ENCODE measurements at regions not wholly inside any gene's neighbourhood (a gene's known extent, or its start where the extent isn't known, plus 50 kb on each side); places are given as distances from the start of the nearest gene placed in this dataset.

GRCh38 chr15:69897061-69897460 lies 200.7 kb downstream of the TLE3 start:
- WGBS, 2 experiments (ENCODE audit: insufficient coverage in 2 of 2) = 96 to 100% methylated on average over 4 of the region's 4 CpGs

GRCh38 chr15:69897471-69898237 lies 200.1 kb downstream of the TLE3 start:
- H3K27ac ChIP-seq (ENCODE audit: low read depth, low read length, severe bottlenecking) = no peak overlapping the region
- H3K36me3 ChIP-seq (ENCODE audit: control insufficient read depth, insufficient read depth, low read length) = no peaks in the 10 kb centered on the region
- 97% methylated on average over 5 to 7 of the region's 9 CpGs for WGBS, 2 experiments (ENCODE audit: insufficient coverage in 2 of 2)

More at GRCh38 chr15:69897061-69897460, 200.7 kb downstream of the TLE3 start:
- Histone ChIP-seq H3K27ac (ENCODE audit: low read depth, low read length, severe bottlenecking) (no peak overlapping the region), H3K4me3 (ENCODE audit: extremely low read depth, insufficient read depth, low read length, poor library complexity, severe bottlenecking) (no peak overlapping the region), H3K4me1 (ENCODE audit: control insufficient read depth, insufficient read depth, low read length, poor library complexity, severe bottlenecking) (peaks cover 8% of the 10 kb centered on the region), H3K36me3 (ENCODE audit: control insufficient read depth, insufficient read depth, low read length) (no peaks in the 10 kb centered on the region), H3K9me3 (ENCODE audit: control insufficient read depth, low read length) (no peaks in the 10 kb centered on the region)

GRCh38 chr15:69898243-69898642 lies 199.5 kb downstream of the TLE3 start:
- H3K4me1 ChIP-seq (ENCODE audit: control insufficient read depth, insufficient read depth, low read length, poor library complexity, severe bottlenecking) = peaks cover 8% of the 10 kb centered on the region
- no peak overlapping the region for H3K4me3 ChIP-seq (ENCODE audit: extremely low read depth, insufficient read depth, low read length, poor library complexity, severe bottlenecking)
- no peaks in the 10 kb centered on the region for H3K36me3 ChIP-seq (ENCODE audit: control insufficient read depth, insufficient read depth, low read length)
- no peaks in the 10 kb centered on the region for H3K9me3 ChIP-seq (ENCODE audit: control insufficient read depth, low read length)
- no peak overlapping the region for H3K27ac ChIP-seq (ENCODE audit: low read depth, low read length, severe bottlenecking)
- WGBS, 2 experiments (ENCODE audit: insufficient coverage in 2 of 2) = no CpG with 5 or more reads among the region's 2 CpGs

More at GRCh38 chr15:69897471-69898237, 200.1 kb downstream of the TLE3 start:
- H3K4me1 ChIP-seq (ENCODE audit: control insufficient read depth, insufficient read depth, low read length, poor library complexity, severe bottlenecking) = peaks cover 8% of the 10 kb centered on the region
- H3K4me3 ChIP-seq (ENCODE audit: extremely low read depth, insufficient read depth, low read length, poor library complexity, severe bottlenecking) = no peak overlapping the region
- H3K9me3 ChIP-seq (ENCODE audit: control insufficient read depth, low read length) = no peaks in the 10 kb centered on the region

- Histone ChIP-seq H3K36me3 (ENCODE audit: control insufficient read depth, insufficient read depth, low read length) (no peaks in the 10 kb centered on the region), H3K4me1 (ENCODE audit: control insufficient read depth, insufficient read depth, low read length, poor library complexity, severe bottlenecking) (peaks cover 11% of the 10 kb centered on the region), H3K27ac (ENCODE audit: low read depth, low read length, severe bottlenecking) (no peak overlapping the region), H3K9me3 (ENCODE audit: control insufficient read depth, low read length) (no peaks in the 10 kb centered on the region), H3K4me3 (ENCODE audit: extremely low read depth, insufficient read depth, low read length, poor library complexity, severe bottlenecking) (no peak overlapping the region)
- WGBS, 2 experiments (ENCODE audit: insufficient coverage in 2 of 2) = 88 to 90% methylated on average over 5 to 6 of the region's 7 CpGs
Measured at GRCh38 chr15:69902414-69903062, 195.2 kb downstream of the TLE3 start.

GRCh38 chr15:69903470-69904469 lies 193.9 kb downstream of the TLE3 start:
- H3K36me3 ChIP-seq (ENCODE audit: control insufficient read depth, insufficient read depth, low read length) = no peaks in the 10 kb centered on the region
- H3K9me3 ChIP-seq (ENCODE audit: control insufficient read depth, low read length) = no peaks in the 10 kb centered on the region
- peak overlapping the region; percentile 41 for H3K27ac ChIP-seq (ENCODE audit: low read depth, low read length, severe bottlenecking)
- no peak overlapping the region for H3K4me3 ChIP-seq (ENCODE audit: extremely low read depth, insufficient read depth, low read length, poor library complexity, severe bottlenecking)
- 78 to 89% methylated on average over 9 to 10 of the region's 11 CpGs for WGBS, 2 experiments (ENCODE audit: insufficient coverage in 2 of 2)
- H3K4me1 ChIP-seq (ENCODE audit: control insufficient read depth, insufficient read depth, low read length, poor library complexity, severe bottlenecking) = peaks cover 11% of the 10 kb centered on the region

- no peak overlapping the region for H3K4me3 ChIP-seq (ENCODE audit: extremely low read depth, insufficient read depth, low read length, poor library complexity, severe bottlenecking)
- H3K4me1 ChIP-seq (ENCODE audit: control insufficient read depth, insufficient read depth, low read length, poor library complexity, severe bottlenecking) = peaks cover 11% of the 10 kb centered on the region
- peaks cover 4% of the 10 kb centered on the region for H3K9me3 ChIP-seq (ENCODE audit: control insufficient read depth, low read length)
- H3K36me3 ChIP-seq (ENCODE audit: control insufficient read depth, insufficient read depth, low read length) = no peaks in the 10 kb centered on the region
- H3K27ac ChIP-seq (ENCODE audit: low read depth, low read length, severe bottlenecking) = no peak overlapping the region
- 89 to 97% methylated on average over 5 of the region's 11 CpGs for WGBS, 2 experiments (ENCODE audit: insufficient coverage in 2 of 2)
Measured at GRCh38 chr15:69906256-69907185, 191.2 kb downstream of the TLE3 start.

- 88 to 93% methylated on average over 1 of the region's 1 CpG for WGBS, 2 experiments (ENCODE audit: insufficient coverage in 2 of 2)
Measured at GRCh38 chr15:69908060-69908459, 189.7 kb downstream of the TLE3 start.

GRCh38 chr15:69908590-69909420 lies 188.9 kb downstream of the TLE3 start:
- no peaks in the 10 kb centered on the region for H3K36me3 ChIP-seq (ENCODE audit: control insufficient read depth, insufficient read depth, low read length)
- H3K27ac ChIP-seq (ENCODE audit: low read depth, low read length, severe bottlenecking) = no peak overlapping the region
- H3K9me3 ChIP-seq (ENCODE audit: control insufficient read depth, low read length) = peaks cover 4% of the 10 kb centered on the region
- 92 to 94% methylated on average over 10 to 13 of the region's 15 CpGs for WGBS, 2 experiments (ENCODE audit: insufficient coverage in 2 of 2)
- no peak overlapping the region for H3K4me3 ChIP-seq (ENCODE audit: extremely low read depth, insufficient read depth, low read length, poor library complexity, severe bottlenecking)
- H3K4me1 ChIP-seq (ENCODE audit: control insufficient read depth, insufficient read depth, low read length, poor library complexity, severe bottlenecking) = peaks cover 6% of the 10 kb centered on the region

More at GRCh38 chr15:69908060-69908459, 189.7 kb downstream of the TLE3 start:
- H3K9me3 ChIP-seq (ENCODE audit: control insufficient read depth, low read length) = peaks cover 4% of the 10 kb centered on the region
- H3K4me3 ChIP-seq (ENCODE audit: extremely low read depth, insufficient read depth, low read length, poor library complexity, severe bottlenecking) = no peak overlapping the region
- H3K27ac ChIP-seq (ENCODE audit: low read depth, low read length, severe bottlenecking) = no peak overlapping the region
- H3K36me3 ChIP-seq (ENCODE audit: control insufficient read depth, insufficient read depth, low read length) = no peaks in the 10 kb centered on the region
- H3K4me1 ChIP-seq (ENCODE audit: control insufficient read depth, insufficient read depth, low read length, poor library complexity, severe bottlenecking) = peaks cover 11% of the 10 kb centered on the region

- no peak overlapping the region for H3K27ac ChIP-seq (ENCODE audit: low read depth, low read length, severe bottlenecking)
- no peaks in the 10 kb centered on the region for H3K36me3 ChIP-seq (ENCODE audit: control insufficient read depth, insufficient read depth, low read length)
- 87 to 94% methylated on average over 5 to 6 of the region's 7 CpGs for WGBS, 2 experiments (ENCODE audit: insufficient coverage in 2 of 2)
- peaks cover 7% of the 10 kb centered on the region for H3K4me1 ChIP-seq (ENCODE audit: control insufficient read depth, insufficient read depth, low read length, poor library complexity, severe bottlenecking)
- no peak overlapping the region for H3K4me3 ChIP-seq (ENCODE audit: extremely low read depth, insufficient read depth, low read length, poor library complexity, severe bottlenecking)
- peaks cover 4% of the 10 kb centered on the region for H3K9me3 ChIP-seq (ENCODE audit: control insufficient read depth, low read length)
Measured at GRCh38 chr15:69909719-69910444, 187.8 kb downstream of the TLE3 start.
